ENCODE measurements at regions not wholly inside any gene's neighbourhood (a gene's known extent, or its start where the extent isn't known, plus 50 kb on each side); places are given as distances from the start of the nearest gene placed in this dataset.

- H3K27me3 ChIP-seq, result no peaks in the 10 kb centered on the region
- H3K9me3 ChIP-seq, result no peaks in the 10 kb centered on the region
- no peaks in the 10 kb centered on the region for H3K36me3 ChIP-seq
- no peak for TF ChIP-seq CTCF (IDR thresholded peaks at IDR 0.05; ENCODE audit: low read depth, low read length)
- no peak overlapping the region for H3K4me3 ChIP-seq (ENCODE audit: low read depth, low read length)
- no peak for DNase-seq
- no peaks in the 10 kb centered on the region for H3K4me1 ChIP-seq
Measured at GRCh38 chr2:116435648-116436047, 1378.8 kb upstream of the DDX18 start.

GRCh38 chr2:116440104-116440653, 1374.3 kb upstream of the DDX18 start:
- H3K4me3 ChIP-seq (ENCODE audit: low read depth, low read length), result no peak overlapping the region
- no peaks in the 10 kb centered on the region for H3K9me3 ChIP-seq
- no peaks in the 10 kb centered on the region for H3K27me3 ChIP-seq
- TF ChIP-seq CTCF (IDR thresholded peaks at IDR 0.05; ENCODE audit: low read depth, low read length), result no peak
- H3K36me3 ChIP-seq, result no peaks in the 10 kb centered on the region
- H3K4me1 ChIP-seq, result no peaks in the 10 kb centered on the region
- DNase-seq, result no peak

GRCh38 chr2:116442418-116442817, 1372.1 kb upstream of the DDX18 start:
- no peaks in the 10 kb centered on the region for H3K36me3 ChIP-seq
- no peak overlapping the region for H3K4me3 ChIP-seq (ENCODE audit: low read depth, low read length)
- no peak for DNase-seq
- H3K9me3 ChIP-seq, result no peaks in the 10 kb centered on the region
- H3K4me1 ChIP-seq, result no peaks in the 10 kb centered on the region
- H3K27me3 ChIP-seq, result no peaks in the 10 kb centered on the region
- TF ChIP-seq CTCF (IDR thresholded peaks at IDR 0.05; ENCODE audit: low read depth, low read length), result no peak

- Histone ChIP-seq H3K27me3 (no peaks in the 10 kb centered on the region), H3K9me3 (no peaks in the 10 kb centered on the region), H3K36me3 (no peaks in the 10 kb centered on the region), H3K4me3 (ENCODE audit: low read depth, low read length) (no peak overlapping the region), H3K4me1 (no peaks in the 10 kb centered on the region)
- no peak for TF ChIP-seq CTCF (IDR thresholded peaks at IDR 0.05; ENCODE audit: low read depth, low read length)
- DNase-seq, result no peak
Measured at GRCh38 chr2:116444256-116444872, 1370.1 kb upstream of the DDX18 start.

GRCh38 chr2:116450990-116451389, 1363.5 kb upstream of the DDX18 start:
- Histone ChIP-seq H3K36me3 (no peaks in the 10 kb centered on the region), H3K4me3 (ENCODE audit: low read depth, low read length) (no peak overlapping the region), H3K27me3 (no peaks in the 10 kb centered on the region), H3K4me1 (no peaks in the 10 kb centered on the region), H3K9me3 (no peaks in the 10 kb centered on the region)
- no peak for TF ChIP-seq CTCF (IDR thresholded peaks at IDR 0.05; ENCODE audit: low read depth, low read length)
- no peak for DNase-seq

GRCh38 chr2:116452651-116453050, 1361.8 kb upstream of the DDX18 start:
- no peaks in the 10 kb centered on the region for H3K4me1 ChIP-seq
- H3K9me3 ChIP-seq, result no peaks in the 10 kb centered on the region
- no peak for TF ChIP-seq CTCF (IDR thresholded peaks at IDR 0.05; ENCODE audit: low read depth, low read length)
- no peaks in the 10 kb centered on the region for H3K36me3 ChIP-seq
- no peak for DNase-seq
- no peak overlapping the region for H3K4me3 ChIP-seq (ENCODE audit: low read depth, low read length)
- H3K27me3 ChIP-seq, result no peaks in the 10 kb centered on the region
